ENCODE measurements at regions not wholly inside any gene's neighbourhood (a gene's known extent, or its start where the extent isn't known, plus 50 kb on each side); places are given as distances from the start of the nearest gene placed in this dataset.

DNA sequence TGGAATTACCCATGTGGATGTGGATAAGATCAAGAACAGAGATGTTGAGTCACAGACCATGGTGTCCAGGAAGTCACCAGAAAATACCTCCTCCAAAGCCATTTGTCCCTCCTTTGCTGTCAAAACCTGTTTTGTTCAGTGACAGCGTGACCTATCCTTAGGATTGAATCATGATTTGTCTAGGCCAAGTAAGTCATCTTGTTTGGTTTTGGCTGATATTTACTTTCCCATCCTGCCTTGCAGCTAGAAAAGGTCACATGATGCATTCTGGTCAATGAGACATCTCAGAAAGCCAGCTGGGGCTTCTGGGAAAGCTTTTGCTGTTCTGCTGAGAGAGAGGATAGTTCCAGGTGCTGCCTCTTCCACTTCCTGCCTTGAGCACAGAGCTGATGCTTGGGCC lies 225.3 kb upstream of the ZMIZ1 start:
- TF ChIP-seq, protein P1, sequence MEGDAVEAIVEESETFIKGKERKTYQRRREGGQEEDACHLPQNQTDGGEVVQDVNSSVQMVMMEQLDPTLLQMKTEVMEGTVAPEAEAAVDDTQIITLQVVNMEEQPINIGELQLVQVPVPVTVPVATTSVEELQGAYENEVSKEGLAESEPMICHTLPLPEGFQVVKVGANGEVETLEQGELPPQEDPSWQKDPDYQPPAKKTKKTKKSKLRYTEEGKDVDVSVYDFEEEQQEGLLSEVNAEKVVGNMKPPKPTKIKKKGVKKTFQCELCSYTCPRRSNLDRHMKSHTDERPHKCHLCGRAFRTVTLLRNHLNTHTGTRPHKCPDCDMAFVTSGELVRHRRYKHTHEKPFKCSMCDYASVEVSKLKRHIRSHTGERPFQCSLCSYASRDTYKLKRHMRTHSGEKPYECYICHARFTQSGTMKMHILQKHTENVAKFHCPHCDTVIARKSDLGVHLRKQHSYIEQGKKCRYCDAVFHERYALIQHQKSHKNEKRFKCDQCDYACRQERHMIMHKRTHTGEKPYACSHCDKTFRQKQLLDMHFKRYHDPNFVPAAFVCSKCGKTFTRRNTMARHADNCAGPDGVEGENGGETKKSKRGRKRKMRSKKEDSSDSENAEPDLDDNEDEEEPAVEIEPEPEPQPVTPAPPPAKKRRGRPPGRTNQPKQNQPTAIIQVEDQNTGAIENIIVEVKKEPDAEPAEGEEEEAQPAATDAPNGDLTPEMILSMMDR (conservative IDR thresholded peaks at IDR 0.05; ENCODE audit: low read length) = no peak
- no peak for TF ChIP-seq EZH2phosphoT487 (IDR thresholded peaks at IDR 0.05; ENCODE audit: borderline replicate concordance, low read depth, low read length)

All from OCI-LY7 (cell line).